Amniotic stem cell (primary cell): ENCODE measurements at regions not wholly inside any gene's neighbourhood (a gene's known extent, or its start where the extent isn't known, plus 50 kb on each side); places are given as distances from the start of the nearest gene placed in this dataset.

Source experiments
- DNase-seq: peaks from one replicate; lab custom pipeline; 2025; lab: John Stamatoyannopoulos, UW

- no peak for DNase-seq
Measured at GRCh38 chr11:112355726-112356125, 95.1 kb upstream of the PLET1 start.

- DNase-seq, result no peak
Measured at GRCh38 chr11:112357488-112357887, 96.8 kb upstream of the PLET1 start.

GRCh38 chr11:112361396-112361795, 100.7 kb upstream of the PLET1 start:
- no peak for DNase-seq

GRCh38 chr11:112363527-112363926, 102.9 kb upstream of the PLET1 start:
- DNase-seq, result no peak

- DNase-seq, result peak; percentile 9
Measured at GRCh38 chr11:112364962-112365481, 104.4 kb upstream of the PLET1 start.

- DNase-seq, result no peak
Measured at GRCh38 chr11:112366012-112366411, 105.4 kb upstream of the PLET1 start.

- DNase-seq, result no peak
Measured at GRCh38 chr11:112366777-112367176, 106.1 kb upstream of the PLET1 start.

- no peak for DNase-seq
Measured at GRCh38 chr11:112367461-112367860, 106.8 kb upstream of the PLET1 start.

GRCh38 chr11:112367895-112368294, 107.2 kb upstream of the PLET1 start:
- DNase-seq, result no peak

GRCh38 chr11:112368381-112368780, 107.7 kb upstream of the PLET1 start:
- no peak for DNase-seq

- DNase-seq, result no peak
Measured at GRCh38 chr11:112369374-112369773, 108.7 kb upstream of the PLET1 start.

- no peak for DNase-seq
Measured at GRCh38 chr11:112369916-112370315, 109.3 kb upstream of the PLET1 start.

GRCh38 chr11:112374486-112375140, 114.0 kb upstream of the PLET1 start:
- no peak for DNase-seq

- DNase-seq, result no peak
Measured at GRCh38 chr11:112377946-112378345, 117.3 kb upstream of the PLET1 start.

GRCh38 chr11:112380464-112380863, 119.8 kb upstream of the PLET1 start:
- DNase-seq, result no peak

GRCh38 chr11:112381578-112381977, 120.9 kb upstream of the PLET1 start:
- DNase-seq, result no peak

- DNase-seq, result no peak
Measured at GRCh38 chr11:112382561-112382960, 121.9 kb upstream of the PLET1 start.

- DNase-seq, result no peak
Measured at GRCh38 chr11:112388496-112388895, 127.8 kb upstream of the PLET1 start.

- DNase-seq, result no peak
Measured at GRCh38 chr11:112391086-112391485, 130.4 kb upstream of the PLET1 start.

GRCh38 chr11:112392904-112393303, 132.2 kb upstream of the PLET1 start:
- DNase-seq, result no peak

- no peak for DNase-seq
Measured at GRCh38 chr11:112394304-112394703, 133.6 kb upstream of the PLET1 start.

- DNase-seq, result no peak
Measured at GRCh38 chr11:112396076-112396475, 135.4 kb upstream of the PLET1 start.

GRCh38 chr11:112398798-112399478, 138.3 kb upstream of the PLET1 start:
- DNase-seq, result no peak
